Left kidney (tissue), 1 donor: ENCODE measurements at regions not wholly inside any gene's neighbourhood (a gene's known extent, or its start where the extent isn't known, plus 50 kb on each side); places are given as distances from the start of the nearest gene placed in this dataset.
"Not testable (repeated sequence)": the region's sequence is repeated elsewhere in the genome, so short reads cannot be mapped to it uniquely, and the experiment has no call there.

Source experiments
- DNase-seq: peaks from one replicate; pipeline ENCODE4 v3.0.0-alpha.2; 2013

DNA sequence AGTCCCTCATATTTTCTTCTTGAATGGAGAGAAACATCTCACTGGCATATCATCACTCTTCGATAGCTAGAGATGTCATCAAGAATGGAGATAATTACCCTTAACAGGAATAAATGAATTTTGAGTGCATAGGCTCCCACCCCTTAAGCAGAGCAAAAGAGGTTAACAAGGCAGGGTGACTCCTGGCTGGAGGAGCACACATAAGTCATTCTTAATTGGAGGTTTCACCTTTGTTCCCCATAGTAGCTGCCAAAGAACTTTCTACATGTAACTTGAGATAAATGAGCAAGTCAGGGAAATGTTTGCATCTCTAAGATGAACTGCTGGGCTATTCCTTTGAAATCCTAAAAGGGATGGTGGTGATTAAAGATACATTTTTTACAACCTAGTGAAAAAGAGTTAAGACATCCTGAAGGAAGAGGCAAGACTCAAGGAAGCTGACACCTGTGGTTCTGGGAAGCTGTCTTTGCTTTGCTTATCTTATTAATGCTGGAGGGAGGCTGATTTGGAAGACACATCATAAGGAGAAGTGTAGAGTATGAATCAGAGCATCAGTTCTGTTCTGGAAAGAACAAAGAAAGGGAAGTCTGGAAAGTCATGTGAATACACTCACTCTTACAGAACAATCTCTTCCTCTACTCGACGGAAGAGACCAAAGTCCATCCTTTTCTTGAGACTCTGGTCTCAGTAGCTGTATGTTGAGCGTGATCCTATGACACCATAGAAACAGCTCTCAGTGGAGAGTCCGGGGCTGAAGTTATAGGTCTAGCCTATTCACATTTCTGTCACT, 326.3 kb downstream of the OSTF1 start:
- DNase-seq, result peak; percentile 64

DNA sequence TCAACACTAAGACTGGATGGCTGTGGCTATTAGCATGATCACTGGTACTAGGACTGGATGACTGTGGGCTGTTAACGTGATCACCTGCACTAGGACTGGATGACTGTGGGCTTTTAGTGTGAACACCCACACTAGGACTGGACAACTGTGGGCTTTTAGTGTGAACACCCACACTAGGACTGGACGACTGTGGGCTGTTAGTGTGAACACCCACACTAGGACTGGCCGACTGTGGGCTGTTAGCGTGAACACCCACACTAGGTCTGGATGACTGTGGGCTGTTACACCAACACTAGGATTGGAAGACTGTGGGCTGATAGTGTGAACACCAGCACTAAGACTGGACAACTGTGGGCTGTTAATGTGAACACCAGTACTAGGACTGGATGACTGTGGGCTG, 329.2 kb downstream of the OSTF1 start:
- no peak for DNase-seq

DNA sequence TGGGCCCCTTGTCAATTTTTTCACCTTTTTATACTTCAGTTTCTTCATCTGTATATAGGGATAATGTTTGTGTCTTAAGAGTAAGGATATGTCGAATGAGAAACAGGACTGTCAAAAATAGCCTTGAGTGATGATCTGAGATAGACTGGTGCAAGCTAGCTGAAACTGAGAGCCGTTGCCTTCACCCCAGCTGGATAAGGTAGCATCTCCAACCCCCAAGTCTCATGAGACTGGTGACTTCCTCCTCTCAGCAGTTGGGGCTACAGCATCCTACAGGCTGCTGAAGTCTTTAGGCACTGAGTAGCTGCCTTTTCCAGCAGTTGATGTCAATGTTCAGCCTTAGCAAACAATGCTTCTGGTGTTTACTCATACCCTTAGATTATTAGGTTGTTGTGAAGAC, 330.2 kb downstream of the OSTF1 start:
- DNase-seq, result no peak

DNA sequence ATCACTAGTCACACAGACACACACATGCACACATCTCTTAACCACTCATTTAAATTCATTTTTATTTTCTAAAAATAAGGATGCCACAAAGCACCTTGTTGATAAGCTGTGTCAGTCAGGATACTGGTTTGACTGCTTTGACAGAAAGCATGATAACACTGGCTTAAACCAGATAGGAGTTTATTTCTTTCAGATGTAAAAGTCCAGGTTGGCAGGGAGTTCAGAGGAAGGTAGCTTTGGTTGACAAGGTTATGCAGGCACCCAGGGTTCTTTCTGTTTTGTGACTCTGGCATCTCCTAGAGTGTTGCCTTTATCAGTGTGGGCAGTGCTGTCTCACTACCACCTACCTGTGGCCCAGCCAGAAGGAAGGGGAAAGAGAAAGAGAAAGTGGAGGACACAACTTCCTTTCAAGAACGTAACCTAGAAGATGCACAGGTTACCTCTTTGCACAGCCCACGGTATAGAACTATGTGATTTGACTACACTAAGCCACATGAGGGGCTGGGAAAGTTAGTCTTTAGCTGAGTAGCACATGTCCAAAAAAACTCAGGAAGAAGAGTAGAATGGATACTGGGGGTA, 334.7 kb downstream of the OSTF1 start:
- DNase-seq, result no peak

DNA sequence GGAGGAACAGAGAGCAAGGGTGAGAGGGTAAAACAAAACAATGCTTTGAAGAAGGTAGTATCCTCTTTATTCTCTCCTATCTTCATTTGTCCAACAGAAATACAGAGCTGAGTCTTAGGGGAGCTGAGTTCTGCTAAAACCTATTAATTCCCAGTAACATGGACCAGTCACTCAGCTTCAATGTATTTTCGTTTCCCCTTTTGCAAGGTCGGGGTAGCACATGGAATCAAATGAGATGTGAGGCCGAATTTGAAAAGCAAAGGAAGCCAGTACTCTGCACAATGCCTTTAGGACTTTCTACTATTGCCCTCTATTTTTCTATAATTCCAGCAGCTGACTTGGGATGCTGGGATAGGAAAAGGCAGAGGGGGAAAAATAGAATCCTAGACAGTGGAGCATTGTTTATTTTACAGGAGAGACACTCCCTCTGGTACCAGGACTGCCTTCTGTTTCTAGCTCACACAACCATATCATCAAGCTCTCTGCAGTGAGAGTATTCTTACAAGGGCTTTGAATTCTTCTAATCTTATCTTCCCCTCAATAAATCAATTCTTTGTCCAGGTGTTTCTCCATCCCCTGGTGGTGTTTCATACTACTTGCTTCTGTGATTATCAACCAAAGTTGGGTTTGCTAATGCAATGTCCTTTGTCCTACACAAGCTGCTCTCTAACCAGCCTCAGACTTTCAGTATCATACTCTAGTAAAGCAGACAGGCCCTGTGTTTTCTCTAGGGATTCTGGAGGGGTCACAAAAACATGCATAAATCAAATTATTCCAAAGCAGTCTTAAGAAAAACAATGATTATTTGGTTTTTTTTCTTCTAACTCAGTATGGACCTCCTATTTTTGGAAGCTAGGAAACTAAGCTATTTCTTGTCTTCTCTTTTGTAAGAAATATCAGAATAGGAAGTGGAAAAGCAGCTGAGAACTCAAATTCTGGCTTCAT, 341.5 kb downstream of the OSTF1 start:
- DNase-seq, result no peak

DNA sequence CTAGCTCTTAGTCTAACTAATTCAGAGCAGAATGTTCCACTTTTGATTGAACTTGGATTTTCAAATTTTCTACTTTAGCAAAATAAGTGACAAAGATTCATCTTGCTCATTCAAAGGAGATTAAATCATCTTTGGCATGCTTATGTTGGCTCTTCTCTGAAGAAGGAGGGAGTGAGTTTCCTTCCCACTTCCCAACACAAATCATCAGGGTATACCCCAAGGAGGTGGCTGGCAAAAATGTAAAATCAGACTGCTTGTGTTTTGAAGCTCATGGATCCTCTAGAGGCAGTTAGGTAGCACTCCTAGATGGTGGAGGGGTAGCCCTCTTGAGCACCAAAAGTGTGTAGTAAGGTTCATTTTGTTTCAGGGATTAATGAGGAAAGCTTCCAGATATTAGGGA, 343.1 kb downstream of the OSTF1 start:
- no peak for DNase-seq

DNA sequence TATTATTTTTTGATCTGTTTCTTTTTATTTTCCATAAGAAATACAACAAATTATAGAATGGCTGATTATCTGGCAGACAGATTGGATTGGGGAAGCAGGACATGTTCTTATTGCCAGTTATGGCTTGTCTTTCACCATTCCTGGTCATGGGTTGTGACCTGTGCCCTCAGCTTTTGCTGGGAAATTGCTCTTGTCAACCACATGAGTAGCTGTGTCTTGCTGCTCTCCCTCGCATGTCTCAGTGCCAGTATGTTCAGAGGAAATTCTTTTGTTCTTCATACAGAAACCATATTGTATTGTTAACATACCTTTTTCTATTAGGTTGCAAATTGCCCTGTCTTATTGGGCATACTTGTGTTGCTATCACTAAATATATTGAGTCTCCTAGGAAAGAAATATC, 344.1 kb downstream of the OSTF1 start:
- DNase-seq, result no peak

DNA sequence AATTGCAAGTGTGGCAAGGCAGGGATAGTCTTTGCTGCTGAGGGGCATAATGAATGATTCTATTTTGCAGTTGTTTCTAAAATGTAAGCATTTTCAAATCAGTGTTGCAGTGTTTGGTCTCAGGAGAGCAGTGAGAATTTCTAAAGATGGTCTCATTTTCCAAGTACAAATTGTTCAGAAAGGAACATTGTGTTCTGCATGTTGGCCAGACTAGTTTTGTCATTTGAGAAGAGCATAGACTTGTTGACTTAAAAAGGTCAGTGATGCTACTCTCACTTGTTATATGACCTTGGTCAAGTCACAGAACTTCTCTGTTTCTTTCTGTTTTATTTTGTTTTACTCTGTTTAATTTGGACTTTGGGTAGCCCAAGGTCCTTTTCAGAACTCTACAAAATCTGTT, 344.6 kb downstream of the OSTF1 start:
- DNase-seq, result no peak

DNA sequence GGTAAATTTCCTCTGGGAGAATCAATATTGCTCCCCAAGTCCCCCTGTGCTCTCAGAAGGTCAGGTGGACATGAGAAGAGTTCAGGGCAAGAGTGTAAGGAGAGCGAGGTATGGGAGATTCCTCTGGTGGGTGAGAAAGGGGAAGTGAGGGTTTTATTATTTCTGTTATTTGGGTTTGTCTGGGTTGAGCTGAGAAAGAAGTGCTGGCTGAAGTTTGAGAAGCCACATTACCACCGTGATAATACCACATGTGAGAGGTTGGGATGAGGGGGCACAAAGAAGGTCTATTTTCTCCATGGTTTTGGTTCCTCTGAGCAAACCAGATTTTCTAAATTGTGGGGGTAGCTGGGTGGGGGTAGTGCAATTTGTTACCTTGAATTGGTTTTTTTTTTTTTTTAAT, 350.4 kb downstream of the OSTF1 start:
- DNase-seq, result no peak

DNA sequence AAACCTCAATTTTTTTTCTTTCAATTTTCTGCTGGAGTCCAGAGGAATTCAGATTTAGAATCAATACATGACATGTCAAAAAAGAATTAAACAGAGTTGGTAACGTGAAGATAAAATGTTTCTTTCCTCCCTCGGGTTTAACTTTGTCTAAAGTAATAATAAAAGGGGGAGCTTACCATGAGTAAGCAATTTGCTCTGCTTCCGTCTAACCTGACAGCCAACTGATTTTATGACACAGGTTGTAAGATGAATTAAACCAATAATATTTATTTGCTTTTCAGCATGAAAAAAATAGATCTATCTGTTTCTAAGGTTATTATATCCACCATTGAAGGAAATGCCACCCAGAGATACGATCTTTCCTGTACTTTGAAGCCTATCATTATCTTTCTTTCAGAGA, 352.6 kb downstream of the OSTF1 start:
- no peak for DNase-seq

DNA sequence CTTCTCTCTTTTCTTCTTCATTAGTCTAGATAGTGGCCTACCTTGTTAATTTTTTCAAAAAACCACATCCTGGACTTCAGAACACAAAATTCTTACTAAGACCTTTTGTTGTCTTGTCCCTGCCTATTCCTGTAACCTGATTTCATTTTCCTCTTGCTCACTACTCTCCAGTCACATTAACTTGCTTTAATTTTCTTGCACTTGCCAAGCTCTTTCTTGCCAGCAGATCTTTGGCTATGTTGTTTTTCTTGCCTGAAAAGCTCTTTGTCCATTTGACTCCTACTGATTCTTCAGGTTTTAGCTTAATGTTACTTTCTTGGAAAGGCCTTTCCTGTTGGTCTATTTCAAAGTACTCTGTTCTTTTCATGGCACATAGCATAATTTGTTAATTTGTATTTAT, 356.8 kb downstream of the OSTF1 start:
- no peak for DNase-seq

DNA sequence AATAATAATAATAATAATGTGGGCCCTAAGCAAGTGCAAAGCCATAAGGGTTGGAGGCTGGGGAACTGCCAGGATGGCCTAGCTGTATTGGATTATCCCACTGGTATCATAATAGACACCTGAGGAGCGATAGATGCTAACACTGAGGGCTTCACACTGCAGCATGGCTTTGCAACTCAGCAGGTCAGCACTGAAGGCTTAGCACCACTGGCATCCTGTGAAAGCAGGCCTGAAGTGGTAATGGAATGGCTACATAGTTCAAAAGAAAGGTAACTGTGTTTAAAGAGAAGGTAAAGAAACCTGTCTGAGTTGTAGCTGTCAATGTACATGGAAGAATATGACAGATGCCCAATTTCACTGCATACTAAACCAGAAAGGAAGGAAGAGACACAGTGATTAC, 359.0 kb downstream of the OSTF1 start:
- DNase-seq, result no peak

DNA sequence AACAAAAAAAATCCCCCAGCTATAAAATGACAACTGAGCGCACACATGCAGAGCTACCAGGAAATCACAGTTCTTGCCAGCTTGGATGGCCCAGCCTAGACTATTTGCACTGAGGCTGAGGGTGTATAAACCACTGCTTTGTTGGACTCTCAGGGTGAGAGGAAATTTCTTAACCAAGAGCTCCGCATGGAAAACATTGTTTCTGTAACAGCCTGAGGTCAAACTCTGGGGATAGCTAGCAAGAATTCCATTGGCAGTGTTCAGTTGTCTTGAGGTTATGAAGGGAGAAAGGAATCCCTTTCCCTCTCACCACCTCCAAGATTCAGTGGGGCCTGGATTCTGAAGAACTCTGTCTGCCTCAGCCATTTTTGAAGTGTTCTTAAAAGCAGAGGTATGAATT, 360.0 kb downstream of the OSTF1 start:
- DNase-seq, result no peak

DNA sequence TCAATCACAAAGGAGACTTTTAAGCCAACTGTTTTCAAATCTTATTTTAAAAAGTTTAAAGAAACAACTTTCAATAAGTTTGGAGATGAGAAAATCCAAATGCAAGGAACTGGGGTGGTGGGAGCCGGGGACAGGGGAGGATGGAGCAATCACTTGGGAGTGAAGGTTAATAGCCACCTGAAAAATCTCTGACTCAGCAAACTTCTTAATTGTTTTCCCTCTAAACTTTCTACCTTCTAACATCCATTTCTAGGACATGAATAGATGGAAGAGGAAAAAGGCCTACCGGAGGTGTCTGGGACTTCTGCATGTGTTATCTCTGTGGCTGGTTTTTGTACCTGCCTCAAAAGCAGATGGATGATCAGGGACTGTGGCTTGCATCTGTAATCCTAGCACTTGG, 360.6 kb downstream of the OSTF1 start:
- DNase-seq, result no peak

DNA sequence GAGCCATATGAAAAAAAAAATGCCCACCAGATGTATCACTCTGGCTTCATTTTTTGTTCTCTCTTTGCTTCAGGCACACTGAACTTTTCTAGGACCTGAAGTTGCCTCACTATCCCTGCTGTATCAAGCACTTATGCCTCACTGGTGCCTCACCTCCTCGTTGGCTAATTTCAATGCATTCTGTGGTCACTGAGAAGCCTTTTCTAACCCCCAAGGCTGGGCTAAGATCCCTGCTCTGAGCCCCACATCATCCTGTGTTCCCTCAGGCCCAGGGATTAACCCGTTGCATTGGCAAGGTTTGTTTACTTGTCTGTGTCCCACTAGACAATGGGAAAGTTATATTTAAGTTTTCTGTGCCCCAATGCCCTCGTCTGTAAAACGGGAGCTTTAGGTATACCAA, 362.7 kb downstream of the OSTF1 start:
- no peak for DNase-seq

DNA sequence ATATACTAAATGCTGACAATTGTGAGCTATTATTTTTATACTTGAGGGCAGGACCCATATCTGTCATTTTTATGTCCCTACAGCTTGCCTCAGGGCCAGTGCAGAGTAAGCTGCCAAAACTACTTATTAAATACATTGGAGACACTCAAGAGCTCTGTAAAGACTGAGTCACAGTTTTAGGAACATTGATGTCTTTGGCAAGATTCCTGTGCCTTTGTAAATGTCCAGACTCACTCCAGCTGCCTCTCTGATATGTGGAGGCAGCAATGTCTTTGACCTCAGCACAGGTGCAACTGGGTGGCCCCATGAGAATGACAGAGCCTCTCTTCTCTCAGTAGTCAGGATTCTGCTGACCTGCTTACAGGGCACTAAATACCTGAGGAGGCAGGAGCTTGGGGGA, 363.2 kb downstream of the OSTF1 start:
- DNase-seq, result peak; percentile 40

DNA sequence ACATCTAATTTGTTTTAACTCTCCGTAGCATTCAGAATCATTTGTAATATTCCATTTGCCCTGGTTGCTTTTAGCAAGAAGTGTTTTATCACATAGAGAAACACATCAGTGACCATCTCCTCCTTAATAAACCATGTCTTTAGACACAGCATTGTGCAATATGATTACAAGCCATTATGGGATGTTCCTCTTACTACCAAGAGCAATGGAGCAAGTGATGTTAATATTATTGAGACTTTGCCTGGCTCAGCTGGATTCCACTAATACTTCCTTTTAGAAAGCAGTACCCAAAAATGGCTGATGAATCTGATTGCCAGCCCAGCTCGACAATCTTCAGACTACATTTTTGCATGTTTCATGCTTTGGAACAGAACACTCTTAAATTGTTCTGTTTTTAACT, 364.2 kb downstream of the OSTF1 start:
- DNase-seq, result no peak

DNA sequence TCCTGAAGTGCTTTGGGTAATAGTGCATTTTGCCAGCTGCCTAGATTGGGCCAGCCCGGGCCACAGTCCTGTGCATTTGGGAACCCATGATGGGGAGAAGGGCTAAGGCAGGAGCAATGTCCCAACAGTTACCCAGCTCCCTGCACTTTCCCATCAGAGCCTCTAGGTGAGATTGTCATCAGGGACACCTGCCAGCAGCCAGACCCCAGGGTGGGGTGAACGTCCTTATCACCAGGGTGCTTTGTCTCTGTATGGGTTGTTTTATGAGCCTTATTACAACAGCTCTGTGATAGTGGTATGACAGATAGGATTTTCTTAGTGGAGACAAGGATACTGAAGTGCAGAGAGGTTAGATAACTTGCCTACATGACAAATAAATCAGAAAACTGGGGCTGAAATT, 365.7 kb downstream of the OSTF1 start:
- no peak for DNase-seq

DNA sequence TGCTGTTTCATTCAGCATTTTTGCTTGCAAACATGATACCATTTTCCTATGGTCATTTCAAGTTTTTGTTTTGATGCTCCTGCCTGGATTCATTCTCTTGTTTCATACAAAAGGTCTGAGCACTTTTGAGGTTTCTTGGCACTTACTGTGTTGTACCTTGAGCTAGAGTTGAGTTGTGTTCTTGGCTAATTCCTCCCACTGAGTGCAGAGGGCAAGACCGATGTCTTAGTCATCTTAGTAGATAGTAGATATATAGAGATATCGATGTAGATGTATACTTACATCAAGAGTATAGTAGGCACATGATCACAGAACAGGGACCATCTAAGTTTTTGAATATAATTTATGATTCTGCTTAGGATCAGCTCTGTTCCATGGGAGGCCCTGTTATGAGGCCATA, 366.6 kb downstream of the OSTF1 start:
- no peak for DNase-seq

DNA sequence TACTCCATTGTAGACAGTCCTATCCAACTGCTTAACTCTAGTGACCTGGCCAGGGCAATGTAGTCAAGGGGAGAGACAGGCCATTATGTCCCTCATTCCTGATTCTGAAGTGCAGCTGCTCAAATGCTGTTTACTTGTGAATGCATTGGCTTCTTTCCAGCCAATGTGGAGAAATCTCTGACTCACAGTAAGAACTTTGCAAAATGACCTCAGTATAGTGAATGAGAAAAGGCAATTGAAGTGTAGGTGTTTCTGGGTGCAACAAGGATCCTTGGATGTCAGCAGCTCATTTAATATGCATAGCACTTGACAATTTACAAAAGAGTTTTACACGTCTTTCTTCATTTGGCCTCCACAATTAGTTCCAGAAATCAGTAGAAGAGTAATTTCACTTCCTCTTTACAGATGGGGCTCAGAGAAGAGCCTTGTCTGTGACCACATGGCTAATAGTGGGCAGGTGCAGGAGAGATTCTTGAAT, 367.2 kb downstream of the OSTF1 start:
- no peak for DNase-seq

DNA sequence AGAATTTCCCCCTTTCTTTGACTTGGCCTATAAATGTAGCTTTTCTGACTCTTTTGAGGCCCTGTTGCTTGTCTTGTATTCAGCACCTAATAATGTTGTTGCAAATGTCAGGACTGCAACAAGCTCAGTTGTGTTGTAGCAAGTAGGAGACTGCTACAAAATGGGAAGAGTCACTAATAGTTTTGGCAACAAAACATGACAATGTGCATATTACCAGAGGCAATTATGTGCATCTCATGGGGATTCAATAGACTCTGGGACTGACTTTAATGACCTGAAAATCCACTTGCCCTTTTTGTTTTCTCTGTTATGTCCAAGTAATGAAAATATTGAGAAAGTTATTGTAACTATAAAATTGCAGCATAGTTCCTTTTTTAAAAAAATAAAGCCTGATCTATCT, 368.4 kb downstream of the OSTF1 start:
- DNase-seq, result no peak

DNA sequence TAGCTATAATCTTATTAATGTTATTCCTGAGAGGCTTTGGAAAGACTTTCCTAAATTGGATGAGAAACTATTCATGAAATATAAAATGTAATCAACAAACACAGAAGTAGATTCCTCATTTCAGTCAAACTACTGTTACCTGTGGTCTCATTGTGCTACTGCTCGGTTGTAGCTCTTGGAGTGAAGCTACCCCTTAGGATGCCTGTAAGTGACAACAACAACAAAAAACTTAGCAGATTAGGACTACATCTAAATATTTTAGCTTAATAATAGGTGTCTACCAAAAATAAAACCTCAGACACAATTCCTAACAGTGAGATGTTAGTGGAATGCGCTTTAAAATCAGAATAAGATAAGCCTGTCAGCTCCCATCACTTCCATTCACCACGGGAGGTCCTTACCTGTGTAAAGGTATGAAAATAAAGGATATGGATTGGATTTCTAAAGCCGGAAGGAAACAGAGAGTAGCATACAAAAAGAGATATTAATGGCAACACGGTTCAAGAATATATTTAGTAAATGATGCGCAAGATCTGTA, 369.2 kb downstream of the OSTF1 start:
- no peak for DNase-seq

DNA sequence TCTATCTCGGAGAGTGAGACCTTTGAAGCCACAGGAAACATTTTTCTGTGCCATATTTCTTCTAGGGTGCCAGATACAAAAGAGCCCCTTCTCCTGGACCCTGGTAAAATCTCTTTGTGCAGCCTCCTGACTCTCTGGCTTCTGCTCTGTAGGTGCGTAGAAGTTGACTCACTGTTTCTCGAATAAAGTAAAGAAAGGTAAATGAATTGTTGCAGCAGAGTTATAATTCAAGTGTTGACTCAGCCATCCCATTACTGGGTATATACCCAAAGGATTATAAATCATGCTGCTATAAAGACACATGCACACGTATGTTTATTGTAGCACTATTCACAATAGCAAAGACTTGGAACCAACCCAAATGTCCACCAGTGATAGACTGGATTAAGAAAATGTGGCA, 371.0 kb downstream of the OSTF1 start:
- not testable (repeated sequence) for DNase-seq
